SK-N-SH treated with all-trans-retinoic acid at 6 μM for 48 hours (cell line): ENCODE measurements at regions not wholly inside any gene's neighbourhood (a gene's known extent, or its start where the extent isn't known, plus 50 kb on each side); places are given as distances from the start of the nearest gene placed in this dataset.

Experiments used
- ATAC-seq: fragments of 200-7000 bp; cut with Tn5 transposase; 3 replicates; pipeline ENCODE4 v1.9.1; 2020; ENCODE audit warnings: mild to moderate bottlenecking, moderate library complexity
- BACH2 ChIP-seq: fragments of 250-450 bp; sonication (Bioruptor Pico); IDR thresholded peaks from 2 replicates; pipeline ENCODE4 v1.9.0; 2021; ENCODE audit warnings: mild to moderate bottlenecking, borderline replicate concordance
- CREB5 ChIP-seq: fragments of 250-450 bp; sonication (Bioruptor Pico); IDR thresholded peaks from 2 replicates; pipeline ENCODE4 v1.5.1; 2020; ENCODE audit warnings: low read depth, mild to moderate bottlenecking, moderate library complexity
- CSRNP3 ChIP-seq: fragments of 250-450 bp; sonication (Bioruptor Pico); IDR thresholded peaks from 2 replicates; pipeline ENCODE4 v1.5.1; 2021; ENCODE audit warnings: mild to moderate bottlenecking, moderate library complexity
- ESRRG ChIP-seq: fragments of 250-450 bp; sonication (Bioruptor Pico); IDR thresholded peaks from 2 replicates; pipeline ENCODE4 v1.6.1; 2021; ENCODE audit warnings: mild to moderate bottlenecking
- GLIS3 ChIP-seq: fragments of 250-450 bp; sonication (Bioruptor Pico); IDR thresholded peaks from 2 replicates; pipeline ENCODE4 v1.5.0; 2020; ENCODE audit warnings: mild to moderate bottlenecking, moderate library complexity
- ISL1 ChIP-seq: fragments of 250-450 bp; sonication (Bioruptor Pico); IDR thresholded peaks from 2 replicates; pipeline ENCODE4 v2.1.2; 2022; ENCODE audit warnings: mild to moderate bottlenecking, moderate library complexity
- OSR1 ChIP-seq: fragments of 250-450 bp; sonication (Bioruptor Pico); IDR thresholded peaks from 2 replicates; pipeline ENCODE4 v1.8.0; 2022; ENCODE audit warnings: moderate library complexity, mild to moderate bottlenecking, inconsistent platforms
- POU6F1 ChIP-seq: fragments of 250-450 bp; sonication (Bioruptor Pico); IDR thresholded peaks from 2 replicates; pipeline ENCODE4 v1.8.0; 2021; ENCODE audit warnings: low read depth, mild to moderate bottlenecking, moderate library complexity, borderline replicate concordance
- PPARA ChIP-seq: fragments of 250-450 bp; sonication (Bioruptor Pico); IDR thresholded peaks from 2 replicates; pipeline ENCODE4 v1.5.0; 2020; ENCODE audit warnings: mild to moderate bottlenecking, borderline replicate concordance
- RARB ChIP-seq: fragments of 250-450 bp; sonication (Bioruptor Pico); IDR thresholded peaks from 2 replicates; pipeline ENCODE4 v1.8.0; 2021; ENCODE audit warnings: mild to moderate bottlenecking, moderate library complexity
- SNAI2 ChIP-seq: fragments of 250-450 bp; sonication (Bioruptor Pico); IDR thresholded peaks from 2 replicates; pipeline ENCODE4 v1.5.0; 2020; ENCODE audit warnings: mild to moderate bottlenecking, moderate library complexity
- TCF4 ChIP-seq: fragments of 250-450 bp; sonication (Bioruptor Pico); IDR thresholded peaks from 2 replicates; pipeline ENCODE4 v1.8.0; 2021; ENCODE audit warnings: mild to moderate bottlenecking, moderate library complexity, borderline replicate concordance
- TOX ChIP-seq: fragments of 250-450 bp; sonication (Bioruptor Pico); IDR thresholded peaks from 2 replicates; pipeline ENCODE4 v1.8.0; 2021; ENCODE audit warnings: mild to moderate bottlenecking, moderate library complexity, borderline replicate concordance
- TSHZ2 ChIP-seq: fragments of 250-450 bp; sonication (Bioruptor Pico); IDR thresholded peaks from 2 replicates; pipeline ENCODE4 v1.5.0; 2020; ENCODE audit warnings: mild to moderate bottlenecking, moderate library complexity
- ZC3H10 ChIP-seq: fragments of 250-450 bp; sonication (Bioruptor Pico); IDR thresholded peaks from 2 replicates; pipeline ENCODE4 v1.5.1; 2021; ENCODE audit warnings: mild to moderate bottlenecking, moderate library complexity
- ZFP3 ChIP-seq: fragments of 250-450 bp; sonication (Bioruptor Pico); IDR thresholded peaks from 2 replicates; pipeline ENCODE4 v1.5.0; 2020; ENCODE audit warnings: mild to moderate bottlenecking, moderate library complexity
- ZFP30 ChIP-seq: fragments of 450-650 bp; formaldehyde crosslinking; IDR thresholded peaks from 2 replicates; pipeline ENCODE4 v1.5.0; 2022; ENCODE audit warnings: mild to moderate bottlenecking, moderate library complexity
- ZNF565 ChIP-seq: fragments of 450-650 bp; formaldehyde crosslinking; conservative IDR thresholded peaks from 2 replicates; pipeline ENCODE4 v1.5.0; 2020; ENCODE audit warnings: low read depth, mild to moderate bottlenecking, moderate library complexity
- ZNF8 ChIP-seq: fragments of 450-650 bp; formaldehyde crosslinking; IDR thresholded peaks from 2 replicates; pipeline ENCODE4 v1.5.0; 2020; ENCODE audit warnings: mild to moderate bottlenecking, moderate library complexity

- no peak for ATAC-seq
- TF ChIP-seq TCF4 = no peak
- TF ChIP-seq PPARA (CRISPR knock-in tag) = no peak
- TF ChIP-seq TSHZ2 (CRISPR knock-in tag) = no peak
- no peak for TF ChIP-seq ESRRG (CRISPR knock-in tag)
- TF ChIP-seq ZFP3 (CRISPR knock-in tag) = no peak
Measured at GRCh38 chr18:75805265-75805664, 377.8 kb upstream of the SMIM21 start.

- TF ChIP-seq POU6F1 (CRISPR knock-in tag) = no peak
- TF ChIP-seq TCF4 = no peak
- no peak for TF ChIP-seq SNAI2 (CRISPR knock-in tag)
- TF ChIP-seq CSRNP3 = no peak
- TF ChIP-seq RARB (CRISPR knock-in tag) = no peak
- no peak for TF ChIP-seq ZNF8 (CRISPR knock-in tag)
- TF ChIP-seq TSHZ2 (CRISPR knock-in tag) = no peak
- TF ChIP-seq OSR1 (CRISPR knock-in tag) = no peak
- no peak for TF ChIP-seq BACH2 (CRISPR knock-in tag)
- TF ChIP-seq ISL1 = no peak
- TF ChIP-seq ZFP30 (CRISPR knock-in tag) = no peak
- TF ChIP-seq ZNF565 = no peak
- no peak for ATAC-seq
Measured at GRCh38 chr18:75802681-75803080, 375.2 kb upstream of the SMIM21 start.

- ATAC-seq = no peak
- TF ChIP-seq OSR1 (CRISPR knock-in tag) (no peak), CREB5 (CRISPR knock-in tag) (no peak), RARB (CRISPR knock-in tag) (no peak)
Measured at GRCh38 chr18:75801178-75801577, 373.7 kb upstream of the SMIM21 start.

GRCh38 chr18:75800331-75800648 lies 372.8 kb upstream of the SMIM21 start:
- no peak for ATAC-seq
- TF ChIP-seq TOX (CRISPR knock-in tag) = no peak
- TF ChIP-seq CREB5 (CRISPR knock-in tag) = no peak
- TF ChIP-seq ZFP30 (CRISPR knock-in tag) = no peak
- no peak for TF ChIP-seq POU6F1 (CRISPR knock-in tag)
- TF ChIP-seq ESRRG (CRISPR knock-in tag) = no peak
- TF ChIP-seq ZC3H10 = no peak
- no peak for TF ChIP-seq GLIS3 (CRISPR knock-in tag)
- TF ChIP-seq ZFP3 (CRISPR knock-in tag) = no peak
- TF ChIP-seq ZNF565 = no peak
- no peak for TF ChIP-seq TCF4
- TF ChIP-seq ZNF8 (CRISPR knock-in tag) = no peak
- TF ChIP-seq CSRNP3 = no peak
